Neuronal stem cell (in vitro differentiated cells): ENCODE measurements at regions not wholly inside any gene's neighbourhood (a gene's known extent, or its start where the extent isn't known, plus 50 kb on each side); places are given as distances from the start of the nearest gene placed in this dataset.

Experiments used
- DNase-seq: peaks from one replicate; pipeline ENCODE4 v3.0.0-alpha.2; 2013; ENCODE audit warnings: low spot score
- H2AFZ ChIP-seq: one replicate; pipeline ENCODE4 v1.6.1; 2013; ENCODE audit warnings: mild to moderate bottlenecking, low read length, inconsistent platforms
- H2AK5ac ChIP-seq: 2 replicates; pipeline ENCODE4 v1.6.1; 2013; ENCODE audit warnings: low read depth, mild to moderate bottlenecking, inconsistent platforms, low read length, moderate library complexity, mixed read lengths
- H2BK120ac ChIP-seq: 2 replicates; pipeline ENCODE4 v1.6.1; 2013; ENCODE audit warnings: low read depth, mild to moderate bottlenecking, inconsistent platforms, low read length, moderate library complexity, mixed read lengths
- H2BK12ac ChIP-seq: one replicate; pipeline ENCODE4 v1.6.1; 2013; ENCODE audit warnings: low read length, inconsistent platforms
- H2BK15ac ChIP-seq: 2 replicates; pipeline ENCODE4 v1.6.1; 2013; ENCODE audit warnings: mild to moderate bottlenecking, low read length, inconsistent platforms, mixed read lengths
- H2BK5ac ChIP-seq: one replicate; pipeline ENCODE4 v1.6.1; 2013; ENCODE audit warnings: inconsistent platforms, mild to moderate bottlenecking, low read length, moderate library complexity
- H3K14ac ChIP-seq: one replicate; pipeline ENCODE4 v1.6.1; 2013; ENCODE audit warnings: low read length, inconsistent platforms
- H3K18ac ChIP-seq: 2 replicates; pipeline ENCODE4 v1.6.1; 2013; ENCODE audit warnings: low read length, inconsistent platforms
- H3K23ac ChIP-seq: 2 replicates; pipeline ENCODE4 v1.6.1; 2013; ENCODE audit warnings: low read depth, mild to moderate bottlenecking, mixed read lengths, low read length, inconsistent platforms; ENCODE audit not compliant: poor library complexity
- H3K27ac ChIP-seq: replicated peaks from 3 replicates; pipeline ENCODE4 v1.5.1; 2013; ENCODE audit warnings: low read length, inconsistent platforms
- H3K27me3 ChIP-seq, 3 experiments: 2 replicates each; pipeline ENCODE4 v1.6.1; 2013; ENCODE audit warnings: low read length in 3 of 3, mild to moderate bottlenecking in 2 of 3, inconsistent platforms in 1 of 3, low read depth in 1 of 3, mixed read lengths in 1 of 3, moderate library complexity in 1 of 3; ENCODE audit not compliant: control insufficient read depth in 3 of 3, insufficient read depth in 3 of 3
- H3K36me3 ChIP-seq, 2 donors: replicated peaks in 1 of 2; 2 replicates each; pipeline ENCODE4 v1.6.1; 2013; ENCODE audit warnings: low read length in 2 of 2; ENCODE audit not compliant: control insufficient read depth in 2 of 2, insufficient read depth in 2 of 2
- H3K4ac ChIP-seq: 2 replicates; pipeline ENCODE4 v1.6.1; 2013; ENCODE audit warnings: inconsistent platforms, mild to moderate bottlenecking, low read length, moderate library complexity
- H3K4me1 ChIP-seq, 2 donors: 1 replicate in 1 of 2; 2 replicates in 1 of 2; pipeline ENCODE4 v1.6.1; 2013; ENCODE audit warnings: low read length in 2 of 2, low read depth in 1 of 2; ENCODE audit not compliant: control insufficient read depth in 2 of 2, insufficient read depth in 1 of 2
- H3K4me2 ChIP-seq: one replicate; pipeline ENCODE4 v1.6.1; 2013; ENCODE audit warnings: mild to moderate bottlenecking, low read length, inconsistent platforms; ENCODE audit not compliant: insufficient read depth, poor library complexity, severe bottlenecking
- H3K4me3 ChIP-seq, 2 donors: 2 replicates each; pipeline ENCODE4 v1.5.1; 2013; ENCODE audit warnings: low read length in 2 of 2, mild to moderate bottlenecking in 2 of 2, inconsistent platforms in 1 of 2, moderate library complexity in 1 of 2
- H3K79me1 ChIP-seq: one replicate; pipeline ENCODE4 v1.6.1; 2013; ENCODE audit warnings: low read depth, mild to moderate bottlenecking, inconsistent platforms, low read length, moderate library complexity
- H3K9ac ChIP-seq: one replicate; pipeline ENCODE4 v1.6.1; 2013; ENCODE audit warnings: mild to moderate bottlenecking, low read depth, low read length, inconsistent platforms; ENCODE audit not compliant: poor library complexity
- H3K9me3 ChIP-seq, 2 donors: replicated peaks in 1 of 2; 2 replicates each; pipeline versions ENCODE3 to v1.6.1; 2013; ENCODE audit warnings: low read length in 2 of 2, mild to moderate bottlenecking in 2 of 2, inconsistent platforms in 1 of 2, low read depth in 1 of 2, mixed read lengths in 1 of 2, moderate library complexity in 1 of 2; ENCODE audit not compliant: control insufficient read depth in 2 of 2, insufficient read depth in 1 of 2
- H4K8ac ChIP-seq: one replicate; pipeline ENCODE4 v1.6.1; 2013; ENCODE audit warnings: low read depth, mild to moderate bottlenecking, inconsistent platforms, low read length, moderate library complexity
- H4K91ac ChIP-seq: one replicate; pipeline ENCODE4 v1.6.1; 2013; ENCODE audit warnings: low read length, low read depth, mild to moderate bottlenecking, inconsistent platforms; ENCODE audit not compliant: poor library complexity
- WGBS, 2 donors: extraction: QIAGEN DNeasy Blood & Tissue Kit; methylation state at CpG; one replicate each; pipeline ENCODE4 v1.1.7; 2013; ENCODE audit warnings: missing lambda C conversion rate in 2 of 2, mixed read lengths in 1 of 2; ENCODE audit not compliant: insufficient read length in 2 of 2, insufficient replicate concordance in 1 of 2; ENCODE audit errors: extremely low coverage in 2 of 2; 5-methylcytosine and 5-hydroxymethylcytosine counted together

- Histone ChIP-seq H3K18ac (no peak overlapping the region), H3K23ac (no peak overlapping the region), H4K91ac (no peak overlapping the region), H3K79me1 (no peaks in the 10 kb centered on the region), H2AK5ac (no peak overlapping the region), H3K4ac (no peak overlapping the region), H2AFZ (no peak overlapping the region), H3K9ac (no peak overlapping the region), H2BK5ac (no peak overlapping the region), H3K9me3 (no peaks in the 10 kb centered on the region), H2BK15ac (no peak overlapping the region), H3K14ac (no peak overlapping the region), H3K36me3 (no peaks in the 10 kb centered on the region), H3K27ac (no peak overlapping the region), H3K27me3 (no peaks in the 10 kb centered on the region), H2BK12ac (no peak overlapping the region), H2BK120ac (no peak overlapping the region), H3K4me3 (no peak overlapping the region), H4K8ac (no peak overlapping the region), H3K4me1 (no peaks in the 10 kb centered on the region), H3K4me2 (no peak overlapping the region)
- no peak for DNase-seq
- no CpG with 5 or more reads among the region's 1 CpG for WGBS, 2 donors
These were observed 370.3 kb upstream of the MTPN start for GRCh38 chr7:136347488-136347887.

GRCh38 chr7:136342251-136342650 is 365.1 kb upstream of the MTPN start:
- H3K23ac ChIP-seq, result no peak overlapping the region
- no peak overlapping the region for H3K9ac ChIP-seq
- H3K4ac ChIP-seq, result no peak overlapping the region
- H2BK5ac ChIP-seq, result no peak overlapping the region
- H3K27ac ChIP-seq, result no peak overlapping the region
- H2AK5ac ChIP-seq, result no peak overlapping the region
- H4K91ac ChIP-seq, result no peak overlapping the region
- no peak overlapping the region for H3K4me3 ChIP-seq
- no peak overlapping the region for H2AFZ ChIP-seq
- H3K4me1 ChIP-seq, result no peaks in the 10 kb centered on the region
- no peak for DNase-seq
- no peaks in the 10 kb centered on the region for H3K36me3 ChIP-seq
- no peak overlapping the region for H2BK15ac ChIP-seq
- H3K27me3 ChIP-seq, result no peaks in the 10 kb centered on the region
- no peak overlapping the region for H3K4me2 ChIP-seq
- H3K18ac ChIP-seq, result no peak overlapping the region
- no peak overlapping the region for H2BK120ac ChIP-seq
- no peak overlapping the region for H3K14ac ChIP-seq
- H3K9me3 ChIP-seq, result no peaks in the 10 kb centered on the region
- no peaks in the 10 kb centered on the region for H3K79me1 ChIP-seq
- H2BK12ac ChIP-seq, result no peak overlapping the region
- no peak overlapping the region for H4K8ac ChIP-seq

- no peak for DNase-seq
These were observed 362.3 kb upstream of the MTPN start for GRCh38 chr7:136339464-136339863.

GRCh38 chr7:136336932-136337331 is 359.8 kb upstream of the MTPN start:
- H2BK12ac ChIP-seq, result no peak overlapping the region
- DNase-seq, result no peak
- no peaks in the 10 kb centered on the region for H3K27me3 ChIP-seq
- H2BK120ac ChIP-seq, result no peak overlapping the region
- no peak overlapping the region for H3K4ac ChIP-seq
- H3K9me3 ChIP-seq, result no peaks in the 10 kb centered on the region
- WGBS, 2 donors, result no CpG with 5 or more reads among the region's 2 CpGs
- H2AFZ ChIP-seq, result no peak overlapping the region
- H3K79me1 ChIP-seq, result no peaks in the 10 kb centered on the region
- H2AK5ac ChIP-seq, result no peak overlapping the region
- H3K27ac ChIP-seq, result no peak overlapping the region
- H3K4me1 ChIP-seq, result no peaks in the 10 kb centered on the region
- H2BK5ac ChIP-seq, result no peak overlapping the region
- no peak overlapping the region for H3K18ac ChIP-seq
- no peak overlapping the region for H2BK15ac ChIP-seq
- H3K36me3 ChIP-seq, result no peaks in the 10 kb centered on the region
- no peak overlapping the region for H3K4me2 ChIP-seq
- no peak overlapping the region for H4K91ac ChIP-seq
- H3K9ac ChIP-seq, result no peak overlapping the region
- no peak overlapping the region for H4K8ac ChIP-seq
- H3K23ac ChIP-seq, result no peak overlapping the region
- H3K14ac ChIP-seq, result no peak overlapping the region
- H3K4me3 ChIP-seq, result no peak overlapping the region

More at GRCh38 chr7:136339464-136339863, 362.3 kb upstream of the MTPN start:
- Histone ChIP-seq H2AK5ac (no peak overlapping the region), H3K9me3 (no peaks in the 10 kb centered on the region), H3K27me3 (no peaks in the 10 kb centered on the region), H3K4ac (no peak overlapping the region), H3K4me3 (no peak overlapping the region), H3K79me1 (no peaks in the 10 kb centered on the region), H3K14ac (no peak overlapping the region), H2BK15ac (no peak overlapping the region), H2AFZ (no peak overlapping the region), H2BK12ac (no peak overlapping the region), H3K9ac (no peak overlapping the region), H3K27ac (no peak overlapping the region), H2BK5ac (no peak overlapping the region), H4K8ac (no peak overlapping the region), H3K4me2 (no peak overlapping the region), H3K23ac (no peak overlapping the region), H2BK120ac (no peak overlapping the region), H3K36me3 (no peaks in the 10 kb centered on the region), H3K4me1 (no peaks in the 10 kb centered on the region), H4K91ac (no peak overlapping the region), H3K18ac (no peak overlapping the region)
